RWPE2 (cell line): ENCODE measurements at regions not wholly inside any gene's neighbourhood (a gene's known extent, or its start where the extent isn't known, plus 50 kb on each side); places are given as distances from the start of the nearest gene placed in this dataset.

Experiments
- ATAC-seq: fragments of 200-7000 bp; cut with Tn5 transposase; 3 replicates; pipeline ENCODE4 v1.9.1; 2021; ENCODE audit warnings: low read depth
- DNase-seq: peaks from one replicate; pipeline ENCODE4 v3.0.0-alpha.2; 2020; ENCODE audit warnings: low spot score
- H3K27ac ChIP-seq: fragments of 450-650 bp; 2 replicates; pipeline ENCODE4 v1.5.1; 2017; ENCODE audit warnings: mild to moderate bottlenecking; ENCODE audit not compliant: poor library complexity, severe bottlenecking
- H3K27me3 ChIP-seq: fragments of 250-450 bp; sonication (Bioruptor Pico); 2 replicates; pipeline ENCODE4 v1.5.1; 2021; ENCODE audit warnings: mild to moderate bottlenecking, moderate library complexity; ENCODE audit not compliant: insufficient read depth, poor library complexity, severe bottlenecking
- H3K36me3 ChIP-seq: fragments of 250-450 bp; sonication (Bioruptor Pico); 2 replicates; pipeline ENCODE4 v1.5.1; 2020; ENCODE audit warnings: low read depth, mild to moderate bottlenecking, moderate library complexity
- H3K4me1 ChIP-seq: fragments of 250-450 bp; sonication (Bioruptor Pico); 2 replicates; pipeline ENCODE4 v1.5.1; 2021; ENCODE audit warnings: mild to moderate bottlenecking, moderate library complexity; ENCODE audit not compliant: insufficient read depth, poor library complexity, severe bottlenecking
- H3K4me3 ChIP-seq: fragments of 250-450 bp; sonication (Bioruptor Pico); 2 replicates; pipeline ENCODE4 v1.5.1; 2021; ENCODE audit warnings: mild to moderate bottlenecking, moderate library complexity; ENCODE audit not compliant: severe bottlenecking
- H3K9me3 ChIP-seq: fragments of 250-450 bp; sonication (Bioruptor Pico); 2 replicates; pipeline ENCODE4 v1.5.1; 2021; ENCODE audit warnings: mild to moderate bottlenecking, moderate library complexity; ENCODE audit not compliant: severe bottlenecking
- CTCF ChIP-seq: fragments of 450-650 bp; IDR thresholded peaks from one replicate; pipeline ENCODE4 v1.5.1; 2017; ENCODE audit warnings: mild to moderate bottlenecking, moderate library complexity; ENCODE audit not compliant: poor library complexity, severe bottlenecking

GRCh38 chr1:17877316-17877715 is 122.2 kb downstream of the ACTL8 start:
- no peaks in the 10 kb centered on the region for H3K27me3 ChIP-seq
- H3K27ac ChIP-seq, result no peak overlapping the region
- no peak for TF ChIP-seq CTCF
- DNase-seq (peak; percentile 23), ATAC-seq (no peak)
- H3K9me3 ChIP-seq, result no peaks in the 10 kb centered on the region
- no peaks in the 10 kb centered on the region for H3K36me3 ChIP-seq
- H3K4me1 ChIP-seq, result peaks cover 31% of the 10 kb centered on the region
- H3K4me3 ChIP-seq, result no peak overlapping the region

GRCh38 chr1:17877896-17878295 is 122.8 kb downstream of the ACTL8 start:
- Histone ChIP-seq H3K36me3 (no peaks in the 10 kb centered on the region), H3K27me3 (no peaks in the 10 kb centered on the region), H3K27ac (no peak overlapping the region), H3K4me3 (no peak overlapping the region), H3K4me1 (peaks cover 30% of the 10 kb centered on the region), H3K9me3 (no peaks in the 10 kb centered on the region)
- TF ChIP-seq CTCF, result no peak
- ATAC-seq, result no peak
- no peak for DNase-seq

- DNase-seq, result no peak
- Histone ChIP-seq H3K9me3 (no peaks in the 10 kb centered on the region), H3K27ac (no peak overlapping the region), H3K4me3 (no peak overlapping the region), H3K36me3 (no peaks in the 10 kb centered on the region), H3K27me3 (no peaks in the 10 kb centered on the region), H3K4me1 (peaks cover 21% of the 10 kb centered on the region)
- TF ChIP-seq CTCF, result no peak
- ATAC-seq, result no peak
Measured at GRCh38 chr1:17878837-17879236, 123.7 kb downstream of the ACTL8 start.

GRCh38 chr1:17880449-17880848 is 125.3 kb downstream of the ACTL8 start:
- no peaks in the 10 kb centered on the region for H3K9me3 ChIP-seq
- no peaks in the 10 kb centered on the region for H3K36me3 ChIP-seq
- no peak for TF ChIP-seq CTCF
- no peak overlapping the region for H3K4me3 ChIP-seq
- H3K27ac ChIP-seq, result no peak overlapping the region
- DNase-seq, result no peak
- no peaks in the 10 kb centered on the region for H3K27me3 ChIP-seq
- ATAC-seq, result no peak
- peaks cover 6% of the 10 kb centered on the region for H3K4me1 ChIP-seq

- ATAC-seq (peak; percentile 57), DNase-seq (peak; percentile 30)
- Histone ChIP-seq H3K4me3 (no peak overlapping the region), H3K9me3 (no peaks in the 10 kb centered on the region), H3K36me3 (no peaks in the 10 kb centered on the region), H3K4me1 (no peaks in the 10 kb centered on the region), H3K27me3 (no peaks in the 10 kb centered on the region), H3K27ac (no peak overlapping the region)
- no peak for TF ChIP-seq CTCF
Measured at GRCh38 chr1:17881761-17882160, 126.6 kb downstream of the ACTL8 start.
